ENCODE measurements at regions not wholly inside any gene's neighbourhood (a gene's known extent, or its start where the extent isn't known, plus 50 kb on each side); places are given as distances from the start of the nearest gene placed in this dataset.
"Not testable (repeated sequence)": the region's sequence is repeated elsewhere in the genome, so short reads cannot be mapped to it uniquely, and the experiment has no call there.

DNA sequence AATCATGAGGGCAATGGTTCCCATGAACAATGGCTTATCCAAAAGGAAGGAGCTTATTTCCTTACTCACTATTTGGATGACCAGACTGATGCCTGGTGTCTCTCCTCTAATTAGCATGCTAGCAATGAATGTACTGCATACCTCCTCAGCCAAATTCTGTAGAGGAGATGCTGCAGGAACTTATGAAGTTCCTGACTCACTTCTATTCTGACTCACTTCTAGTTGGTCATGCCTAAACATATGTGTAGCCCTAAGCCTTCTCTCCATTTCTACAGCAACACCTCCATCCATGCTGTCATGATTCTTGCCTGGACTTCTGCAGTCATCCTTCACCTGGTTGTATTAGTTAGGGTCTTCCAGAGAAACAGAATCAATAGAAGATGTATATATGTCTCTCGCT lies 59.9 kb upstream of the MRPS9 start:
- H3K9ac ChIP-seq (ENCODE audit: extremely low read depth, insufficient read length, low read length) = no peak overlapping the region
- H3K79me1 ChIP-seq (ENCODE audit: insufficient read depth, low read depth, low read length, poor library complexity, severe bottlenecking) = no peaks in the 10 kb centered on the region
- no peak for DNase-seq
- no CpG with 5 or more reads among the region's 1 CpG for WGBS (ENCODE audit: extremely low coverage, insufficient read length, low lambda C conversion rate)
- no peaks in the 10 kb centered on the region for H3K36me3 Mint-ChIP-seq (ENCODE audit: insufficient read depth in 1 of 3, low read depth in 3 of 3)
- no peaks in the 10 kb centered on the region; a peak in 1 of 5 replicates for H3K9me3 Mint-ChIP-seq
- H3K18ac ChIP-seq (ENCODE audit: insufficient read length, low read depth, low read length) = no peak overlapping the region
- no peak overlapping the region for H3K4ac ChIP-seq (ENCODE audit: low read depth, low read length)
- H2AFZ ChIP-seq (ENCODE audit: low read length) = no peak overlapping the region
- no peak overlapping the region for H2BK20ac ChIP-seq (ENCODE audit: low read depth, low read length, poor library complexity, severe bottlenecking)
- no peak overlapping the region for H2BK12ac ChIP-seq (ENCODE audit: insufficient read length, low read depth, low read length)
- no peaks in the 10 kb centered on the region for H3K23me2 ChIP-seq (ENCODE audit: insufficient read length, low read depth, low read length, poor library complexity, severe bottlenecking)
- no peaks in the 10 kb centered on the region for H3K9me3 ChIP-seq (ENCODE audit: control insufficient read depth, low read depth, low read length)
- H3T11ph ChIP-seq (ENCODE audit: low read length) = no peak overlapping the region
- peaks cover 16% of the 10 kb centered on the region for H3K27me3 Mint-ChIP-seq (ENCODE audit: low read depth)
- no peaks in the 10 kb centered on the region for H3K4me1 ChIP-seq (ENCODE audit: insufficient read depth, low read length)
- no peak overlapping the region for H2BK15ac ChIP-seq (ENCODE audit: low read depth, low read length)
- no peak overlapping the region for H3K14ac ChIP-seq (ENCODE audit: insufficient read depth, low read length)
- no peak overlapping the region for H3K27ac Mint-ChIP-seq
- H4K20me1 ChIP-seq (ENCODE audit: control insufficient read depth, insufficient read depth, insufficient read length) = no peaks in the 10 kb centered on the region
- no peak overlapping the region for H3K56ac ChIP-seq (ENCODE audit: insufficient read length, low read depth, low read length)
- H3K4me1 Mint-ChIP-seq = no peaks in the 10 kb centered on the region
- H3K23ac ChIP-seq (ENCODE audit: insufficient read length, low read depth, low read length) = no peak overlapping the region
- no peak overlapping the region for H4K5ac ChIP-seq (ENCODE audit: insufficient read length, low read depth, low read length)
- H2BK120ac ChIP-seq (ENCODE audit: low read depth, low read length, poor library complexity, severe bottlenecking) = no peak overlapping the region
- TF ChIP-seq, protein P1, sequence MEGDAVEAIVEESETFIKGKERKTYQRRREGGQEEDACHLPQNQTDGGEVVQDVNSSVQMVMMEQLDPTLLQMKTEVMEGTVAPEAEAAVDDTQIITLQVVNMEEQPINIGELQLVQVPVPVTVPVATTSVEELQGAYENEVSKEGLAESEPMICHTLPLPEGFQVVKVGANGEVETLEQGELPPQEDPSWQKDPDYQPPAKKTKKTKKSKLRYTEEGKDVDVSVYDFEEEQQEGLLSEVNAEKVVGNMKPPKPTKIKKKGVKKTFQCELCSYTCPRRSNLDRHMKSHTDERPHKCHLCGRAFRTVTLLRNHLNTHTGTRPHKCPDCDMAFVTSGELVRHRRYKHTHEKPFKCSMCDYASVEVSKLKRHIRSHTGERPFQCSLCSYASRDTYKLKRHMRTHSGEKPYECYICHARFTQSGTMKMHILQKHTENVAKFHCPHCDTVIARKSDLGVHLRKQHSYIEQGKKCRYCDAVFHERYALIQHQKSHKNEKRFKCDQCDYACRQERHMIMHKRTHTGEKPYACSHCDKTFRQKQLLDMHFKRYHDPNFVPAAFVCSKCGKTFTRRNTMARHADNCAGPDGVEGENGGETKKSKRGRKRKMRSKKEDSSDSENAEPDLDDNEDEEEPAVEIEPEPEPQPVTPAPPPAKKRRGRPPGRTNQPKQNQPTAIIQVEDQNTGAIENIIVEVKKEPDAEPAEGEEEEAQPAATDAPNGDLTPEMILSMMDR (conservative IDR thresholded peaks at IDR 0.05) = no peak
- no peak overlapping the region for H3K27ac ChIP-seq (ENCODE audit: insufficient read length, low read depth, low read length)
- no peak overlapping the region for H4K91ac ChIP-seq (ENCODE audit: insufficient read length, low read depth, low read length)
- no peak overlapping the region for H2BK5ac ChIP-seq (ENCODE audit: insufficient read length, low read length)
- H3K27me3 ChIP-seq (ENCODE audit: insufficient read depth, low read length) = no peaks in the 10 kb centered on the region
- no peak overlapping the region for H4K8ac ChIP-seq (replicated peaks; ENCODE audit: insufficient read length, low read depth, low read length)
- H3K79me2 ChIP-seq (ENCODE audit: insufficient read depth, low read length) = no peaks in the 10 kb centered on the region
- H2AK5ac ChIP-seq (ENCODE audit: insufficient read length, low read length) = no peak overlapping the region
- H3K4me2 ChIP-seq (ENCODE audit: insufficient read depth, insufficient read length, low read length) = no peak overlapping the region
- no peak overlapping the region for H3K4me3 Mint-ChIP-seq

DNA sequence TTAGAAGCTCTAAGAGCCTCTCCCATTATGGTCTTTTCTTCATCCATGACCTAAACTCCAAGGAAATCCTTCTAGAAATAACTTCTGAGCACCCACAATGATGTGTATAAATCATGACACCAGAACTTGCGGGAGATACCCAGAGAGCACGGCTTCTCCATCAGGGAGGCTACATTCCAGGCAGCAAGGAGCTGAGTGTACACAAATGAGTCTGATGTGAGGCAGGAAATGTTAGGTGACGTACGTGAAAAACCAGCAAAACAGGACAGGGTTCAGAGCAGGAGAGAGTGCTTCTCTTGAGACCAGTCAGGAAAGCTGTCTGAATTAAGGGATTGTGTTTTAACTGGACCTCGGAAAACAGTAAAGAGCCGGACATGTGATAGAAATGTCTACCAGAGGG lies 58.1 kb upstream of the MRPS9 start:
- not testable (repeated sequence) for H3K27me3 ChIP-seq (ENCODE audit: insufficient read depth, low read length); H3K9me3 Mint-ChIP-seq; H3K9me3 ChIP-seq (ENCODE audit: control insufficient read depth, low read depth, low read length); H4K8ac ChIP-seq (replicated peaks; ENCODE audit: insufficient read length, low read depth, low read length); H3K4me1 Mint-ChIP-seq; H3K9ac ChIP-seq (ENCODE audit: extremely low read depth, insufficient read length, low read length); H3T11ph ChIP-seq (ENCODE audit: low read length); H3K27ac ChIP-seq (ENCODE audit: insufficient read length, low read depth, low read length); H3K79me1 ChIP-seq (ENCODE audit: insufficient read depth, low read depth, low read length, poor library complexity, severe bottlenecking); H4K5ac ChIP-seq (ENCODE audit: insufficient read length, low read depth, low read length); H3K4me2 ChIP-seq (ENCODE audit: insufficient read depth, insufficient read length, low read length); H3K4ac ChIP-seq (ENCODE audit: low read depth, low read length); H2BK20ac ChIP-seq (ENCODE audit: low read depth, low read length, poor library complexity, severe bottlenecking); H3K23me2 ChIP-seq (ENCODE audit: insufficient read length, low read depth, low read length, poor library complexity, severe bottlenecking); H3K56ac ChIP-seq (ENCODE audit: insufficient read length, low read depth, low read length); H3K79me2 ChIP-seq (ENCODE audit: insufficient read depth, low read length); H2AK5ac ChIP-seq (ENCODE audit: insufficient read length, low read length); H3K23ac ChIP-seq (ENCODE audit: insufficient read length, low read depth, low read length); H2AFZ ChIP-seq (ENCODE audit: low read length); H4K91ac ChIP-seq (ENCODE audit: insufficient read length, low read depth, low read length); H2BK12ac ChIP-seq (ENCODE audit: insufficient read length, low read depth, low read length); H3K36me3 Mint-ChIP-seq (ENCODE audit: insufficient read depth in 1 of 3, low read depth in 3 of 3); H2BK5ac ChIP-seq (ENCODE audit: insufficient read length, low read length); DNase-seq; H4K20me1 ChIP-seq (ENCODE audit: control insufficient read depth, insufficient read depth, insufficient read length); H3K4me1 ChIP-seq (ENCODE audit: insufficient read depth, low read length); H3K18ac ChIP-seq (ENCODE audit: insufficient read length, low read depth, low read length); H3K4me3 Mint-ChIP-seq; H2BK120ac ChIP-seq (ENCODE audit: low read depth, low read length, poor library complexity, severe bottlenecking); H2BK15ac ChIP-seq (ENCODE audit: low read depth, low read length); H3K27ac Mint-ChIP-seq; H3K14ac ChIP-seq (ENCODE audit: insufficient read depth, low read length)
- peaks cover 10% of the 10 kb centered on the region for H3K27me3 Mint-ChIP-seq (ENCODE audit: low read depth)
- no CpG with 5 or more reads among the region's 6 CpGs for WGBS (ENCODE audit: extremely low coverage, insufficient read length, low lambda C conversion rate)
